ENCODE measurements at regions not wholly inside any gene's neighbourhood (a gene's known extent, or its start where the extent isn't known, plus 50 kb on each side); places are given as distances from the start of the nearest gene placed in this dataset.

DNA sequence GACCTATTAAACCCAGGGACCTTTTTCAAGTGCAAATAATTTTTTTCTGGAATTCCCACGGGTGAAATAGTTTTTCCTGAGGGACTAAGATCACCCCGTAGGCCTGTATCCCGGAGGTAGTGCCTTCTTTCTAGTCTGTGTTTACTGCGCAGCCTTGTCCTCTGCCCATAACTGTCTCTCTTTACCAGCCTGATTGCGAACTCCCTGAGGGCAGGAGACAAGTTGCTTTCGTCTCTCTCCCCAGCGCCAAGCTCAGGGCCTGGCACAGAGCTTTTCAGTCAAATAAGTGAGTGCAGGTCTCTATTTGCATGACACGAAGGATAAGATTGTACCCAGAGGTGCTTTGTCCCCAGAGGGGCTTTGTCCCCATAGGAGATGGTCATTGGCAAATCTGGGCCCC, 123.9 kb downstream of the DDX1 start:
- no peak overlapping the region for H3K27ac ChIP-seq
- no peak for DNase-seq (ENCODE audit: low read depth, low spot score)

DNA sequence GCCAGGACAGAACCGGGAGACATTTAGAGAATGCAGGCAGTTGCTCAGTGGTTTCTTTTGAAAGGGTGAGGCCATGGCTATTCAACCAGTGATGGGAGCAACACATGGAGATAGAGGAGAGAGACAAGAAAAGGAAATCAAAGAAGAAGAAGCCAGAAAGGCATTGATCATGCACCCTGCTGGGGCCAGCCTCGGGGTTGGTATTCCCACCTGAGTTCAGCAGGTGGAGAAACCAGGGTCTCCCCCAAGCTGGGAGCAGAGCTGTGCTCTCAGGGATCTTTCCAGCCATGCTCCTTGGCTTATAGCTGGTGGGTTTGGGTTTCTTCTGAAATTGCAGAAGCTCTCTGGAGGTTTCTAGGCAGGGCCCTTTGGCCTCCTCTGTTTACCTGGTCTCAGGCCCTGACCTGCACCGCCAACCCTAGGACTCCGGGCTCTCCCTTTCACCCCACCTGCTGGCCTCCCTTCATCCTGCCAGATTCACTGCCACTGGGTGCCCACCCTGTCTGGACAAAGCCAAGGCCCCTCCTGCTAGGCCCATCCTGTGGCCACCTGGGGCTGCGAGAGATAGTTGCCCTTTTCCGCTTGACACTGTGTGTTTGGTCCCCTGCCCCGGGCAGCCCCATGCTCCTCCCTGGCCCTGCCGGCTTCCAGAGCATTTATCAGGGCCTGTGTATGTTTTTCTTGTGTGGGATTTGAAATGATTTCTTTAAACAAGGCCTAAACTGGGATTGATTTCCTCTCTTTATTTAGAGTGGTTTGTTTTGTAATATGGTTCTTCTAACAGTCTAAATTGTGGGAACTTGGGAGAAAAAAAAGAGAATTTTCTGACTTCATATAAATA, 126.7 kb downstream of the DDX1 start:
- DNase-seq (ENCODE audit: low read depth, low spot score), result no peak
- no peak overlapping the region for H3K27ac ChIP-seq

DNA sequence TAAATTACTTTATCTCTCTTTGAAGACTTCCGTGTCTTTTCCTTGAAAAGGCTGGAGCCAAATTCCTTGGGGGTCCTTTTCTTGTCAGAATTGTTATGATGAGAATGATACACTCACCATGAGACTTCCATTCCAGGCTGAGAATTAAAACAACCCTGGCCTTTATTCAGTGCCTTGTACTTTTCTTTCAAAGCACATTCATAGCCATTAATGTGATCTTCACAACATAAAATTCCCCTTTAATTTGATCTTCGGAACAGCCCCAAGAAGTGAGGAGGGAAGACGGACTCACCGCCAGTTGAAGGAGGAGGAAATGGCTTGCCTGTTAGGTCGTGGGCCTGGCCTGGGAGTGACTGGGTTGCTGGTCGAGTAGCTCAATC, 127.3 kb downstream of the DDX1 start:
- no peak overlapping the region for H3K27ac ChIP-seq
- DNase-seq (ENCODE audit: low read depth, low spot score), result no peak

DNA sequence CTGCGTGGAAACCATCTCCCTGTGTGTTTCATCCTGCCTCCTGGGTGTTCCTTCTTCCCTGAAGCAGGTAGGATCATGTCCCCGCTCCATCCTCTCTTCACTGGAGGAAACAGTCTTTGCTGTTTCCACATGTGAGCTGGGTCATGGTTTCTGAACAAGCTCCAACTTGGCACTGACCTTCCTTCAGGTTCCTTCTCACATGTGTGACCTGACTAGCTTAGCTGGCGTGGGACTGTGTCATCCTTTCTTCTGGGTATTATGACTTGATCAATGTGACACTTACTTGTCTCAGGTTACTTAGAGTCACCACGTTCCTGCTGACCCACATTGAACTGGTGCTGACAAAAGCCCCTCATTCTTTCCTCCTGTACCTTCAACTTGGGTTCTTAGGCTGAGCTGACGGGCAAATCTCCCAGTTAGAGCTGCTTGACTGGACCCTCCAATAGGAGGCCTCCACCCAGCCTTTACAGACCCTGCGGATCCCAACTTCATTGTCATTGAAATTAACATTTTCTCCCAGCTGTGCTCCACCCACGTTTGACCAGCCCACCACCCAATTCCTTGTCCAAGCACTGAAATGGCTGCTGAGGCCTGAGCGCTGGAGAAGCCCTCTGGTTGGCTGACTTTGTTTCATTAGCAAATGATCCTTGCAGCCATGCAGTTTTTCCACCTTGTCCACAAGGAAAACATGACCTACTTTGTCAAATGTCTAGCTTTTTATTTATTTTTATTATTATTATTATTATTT, 128.1 kb downstream of the DDX1 start:
- no peak overlapping the region for H3K27ac ChIP-seq
- no peak for DNase-seq (ENCODE audit: low read depth, low spot score)

DNA sequence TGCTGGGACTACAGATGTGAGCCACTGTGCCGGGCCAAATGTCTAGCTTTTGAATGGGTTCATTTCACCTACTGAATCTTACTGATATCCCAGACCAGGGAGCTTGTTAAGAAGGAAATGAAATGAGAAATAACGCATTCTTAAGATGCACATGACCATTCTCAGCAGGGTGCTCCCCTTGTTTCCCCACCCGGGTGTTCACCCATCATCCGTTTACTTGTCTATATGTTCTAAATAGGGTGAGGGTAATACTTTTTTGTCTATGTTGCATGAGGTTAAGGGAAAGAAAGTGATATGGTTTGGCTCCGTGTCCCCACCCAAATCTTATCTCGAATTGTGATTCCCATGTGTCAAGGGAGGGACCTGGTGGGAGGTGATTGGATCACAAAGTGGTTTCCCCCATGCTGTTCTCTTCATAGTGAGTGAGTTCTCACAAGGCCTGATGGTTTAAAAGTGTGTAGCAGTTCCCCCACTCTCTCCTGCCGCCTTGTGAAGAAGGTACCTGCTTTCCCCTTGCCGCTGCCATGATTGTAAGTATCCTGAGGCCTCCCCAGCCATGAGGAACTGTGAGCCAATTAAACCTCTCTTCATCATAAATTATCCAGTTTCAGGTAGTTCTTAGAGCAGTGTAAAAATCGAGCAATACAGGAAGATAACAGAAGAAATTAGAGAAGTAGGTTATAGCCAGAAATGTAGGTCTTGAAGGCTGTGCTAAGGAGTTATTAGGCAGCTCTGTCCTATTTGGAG, 129.1 kb downstream of the DDX1 start:
- no peak for DNase-seq (ENCODE audit: low read depth, low spot score)

DNA sequence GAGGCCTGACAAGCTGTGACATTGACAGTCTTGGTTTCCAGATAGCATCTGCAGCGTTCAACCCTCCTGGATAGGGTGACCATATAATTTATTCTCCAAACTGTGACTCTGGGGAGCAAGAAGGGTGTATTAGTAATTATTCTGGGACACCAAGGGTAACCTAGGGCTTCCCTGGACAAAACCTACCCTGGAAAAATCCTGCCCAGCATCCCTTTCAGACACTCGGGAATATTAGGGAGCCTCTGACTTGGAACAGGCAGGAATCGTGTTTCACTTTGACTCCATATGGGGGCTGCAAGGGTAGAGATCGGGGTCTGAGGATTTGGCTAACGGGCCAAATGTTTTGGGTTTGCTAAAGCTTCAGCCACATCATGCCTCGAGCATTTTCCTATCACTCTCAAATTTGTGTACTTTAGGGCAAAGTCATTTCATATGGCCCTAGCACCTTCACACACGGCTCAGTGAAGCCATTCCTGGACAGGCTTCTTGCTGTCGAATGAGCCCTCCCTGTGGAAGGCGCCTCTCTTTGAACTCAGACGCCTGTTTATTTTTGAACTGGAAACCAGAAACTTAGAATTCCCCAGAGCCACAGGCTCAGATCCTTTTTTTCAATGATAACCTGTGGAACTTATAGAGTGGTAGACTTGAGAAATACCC, 129.9 kb downstream of the DDX1 start:
- H3K27ac ChIP-seq, result no peak overlapping the region
- no peak for DNase-seq (ENCODE audit: low read depth, low spot score)

More for the DNA sequence above, 129.1 kb downstream of the DDX1 start:
- no peak overlapping the region for H3K27ac ChIP-seq

DNA sequence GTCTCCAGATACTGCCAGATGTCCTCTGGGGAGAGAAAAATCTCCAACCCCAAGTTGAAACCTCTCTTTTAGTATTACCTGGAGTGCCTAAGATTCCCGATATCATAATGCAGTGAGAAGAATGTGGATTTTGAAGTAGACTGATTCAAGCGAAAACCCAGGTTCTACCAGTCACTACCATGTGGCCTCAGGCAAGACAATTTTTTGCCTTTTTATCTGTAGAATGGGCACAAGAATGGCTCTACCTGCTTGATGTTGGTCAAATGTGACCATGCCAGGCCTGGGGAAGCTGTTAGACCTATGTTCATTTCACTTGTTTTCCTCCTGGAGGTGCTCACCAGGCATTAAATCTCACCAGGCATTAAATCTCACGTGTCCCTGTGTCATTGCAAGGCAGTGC, 131.3 kb downstream of the DDX1 start:
- H3K27ac ChIP-seq, result no peak overlapping the region
- no peak for DNase-seq (ENCODE audit: low read depth, low spot score)

DNA sequence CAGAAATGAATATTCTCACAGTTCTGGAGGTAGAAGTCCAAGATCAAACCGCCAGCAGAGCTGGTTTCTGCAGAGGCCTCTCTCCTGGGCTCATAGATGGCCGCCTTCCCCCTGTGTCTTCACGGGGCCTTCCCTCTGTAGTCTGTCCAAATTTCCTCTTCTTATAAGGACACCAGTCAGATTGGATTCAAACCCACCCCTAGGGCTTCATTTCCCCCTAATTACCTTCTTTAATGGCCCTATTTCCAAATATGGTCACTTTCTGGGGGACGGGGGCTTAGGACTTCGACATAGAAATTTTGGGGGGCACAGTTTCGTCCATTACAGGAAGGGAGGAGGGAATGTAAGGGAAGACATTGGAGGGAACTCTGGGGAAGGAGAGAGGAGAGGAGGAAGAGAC, 132.6 kb downstream of the DDX1 start:
- no peak overlapping the region for H3K27ac ChIP-seq
- no peak for DNase-seq (ENCODE audit: low read depth, low spot score)

DNA sequence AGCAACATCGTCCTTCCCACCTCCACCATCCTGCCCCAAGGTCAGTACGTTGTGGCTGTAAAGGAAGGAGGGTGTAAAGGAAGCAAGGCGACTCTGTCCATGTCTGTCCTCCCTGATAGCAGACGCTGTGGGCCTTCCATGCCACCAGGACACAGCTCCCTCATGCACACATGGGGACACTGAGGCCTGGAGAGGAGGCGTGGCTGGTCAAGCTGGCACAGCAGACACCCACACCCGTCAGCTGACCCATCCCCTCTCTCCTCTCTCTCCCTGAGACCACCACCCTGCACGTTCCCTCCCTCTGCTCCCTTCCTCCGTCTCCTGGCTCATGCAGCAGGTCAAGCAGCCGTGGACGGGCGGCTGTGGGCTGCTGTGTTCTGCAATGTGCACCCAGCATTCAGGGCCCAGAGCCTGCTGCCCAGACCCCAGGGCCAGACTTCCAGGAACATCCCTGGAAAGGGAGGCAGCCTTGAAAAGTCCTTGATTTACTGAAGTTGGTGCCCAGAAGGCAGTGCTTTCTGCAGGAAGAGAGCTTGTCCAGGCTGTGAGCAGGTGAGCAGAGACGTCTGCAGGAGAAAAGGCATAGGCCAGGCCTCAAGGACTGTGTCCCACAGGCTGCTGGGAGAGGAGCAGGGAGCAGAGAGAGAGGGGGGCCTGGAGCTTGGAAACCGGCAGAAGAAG, 133.6 kb downstream of the DDX1 start:
- DNase-seq (ENCODE audit: low read depth, low spot score), result no peak
- H3K27ac ChIP-seq, result no peak overlapping the region

DNA sequence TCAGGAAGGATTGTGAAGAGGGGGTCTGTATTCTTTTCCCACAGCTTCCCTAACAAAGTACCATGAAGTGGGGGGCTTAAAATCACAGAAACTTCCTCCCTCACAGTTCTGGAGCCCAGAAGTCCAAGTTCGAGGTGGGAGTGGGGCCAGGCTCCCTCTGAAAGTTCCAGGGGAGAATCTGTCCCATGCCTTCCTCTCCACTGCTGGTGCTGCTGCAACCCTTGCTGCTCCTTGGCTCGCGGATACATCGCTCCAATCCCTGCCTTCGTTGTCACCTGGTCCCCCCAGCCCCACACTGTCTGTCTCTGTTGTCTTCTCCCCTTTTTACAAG, 134.1 kb downstream of the DDX1 start:
- DNase-seq (ENCODE audit: low read depth, low spot score), result no peak
- H3K27ac ChIP-seq, result no peak overlapping the region

DNA sequence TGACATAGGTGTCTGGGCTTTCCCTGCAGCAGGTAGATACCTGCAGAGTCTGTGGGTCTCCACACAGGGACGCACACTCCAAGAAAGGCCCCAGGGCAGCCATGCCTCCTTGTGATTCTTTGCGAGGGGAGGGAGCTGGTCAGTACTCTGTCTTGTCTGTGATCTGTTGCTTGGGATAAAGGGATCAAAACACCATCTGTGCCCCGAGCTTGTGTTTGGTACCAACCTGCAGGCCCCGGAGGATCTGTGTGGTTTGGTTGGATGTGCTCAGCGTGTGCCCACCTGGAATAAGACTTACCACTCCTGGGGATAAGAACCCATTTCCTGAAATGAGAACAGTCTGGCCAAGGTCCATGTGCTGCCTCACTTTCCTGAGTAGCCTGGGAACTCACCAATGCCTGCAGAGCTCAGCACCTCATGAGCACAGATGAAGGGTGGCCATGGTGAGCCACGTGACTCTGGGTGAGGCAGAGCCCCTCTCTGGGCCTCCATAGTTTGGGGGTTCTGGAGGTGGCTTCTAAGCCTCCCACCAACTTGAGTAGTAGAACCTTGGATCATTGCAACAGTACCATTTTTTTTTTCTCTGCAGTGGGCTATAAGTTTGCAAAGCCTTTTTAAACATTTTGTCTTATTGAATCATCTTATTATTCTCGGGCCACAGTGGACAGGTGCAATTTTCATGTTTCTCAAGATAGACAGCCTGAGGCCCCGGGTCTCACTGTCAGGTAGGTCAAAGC, 134.8 kb downstream of the DDX1 start:
- no peak overlapping the region for H3K27ac ChIP-seq
- no peak for DNase-seq (ENCODE audit: low read depth, low spot score)

DNA sequence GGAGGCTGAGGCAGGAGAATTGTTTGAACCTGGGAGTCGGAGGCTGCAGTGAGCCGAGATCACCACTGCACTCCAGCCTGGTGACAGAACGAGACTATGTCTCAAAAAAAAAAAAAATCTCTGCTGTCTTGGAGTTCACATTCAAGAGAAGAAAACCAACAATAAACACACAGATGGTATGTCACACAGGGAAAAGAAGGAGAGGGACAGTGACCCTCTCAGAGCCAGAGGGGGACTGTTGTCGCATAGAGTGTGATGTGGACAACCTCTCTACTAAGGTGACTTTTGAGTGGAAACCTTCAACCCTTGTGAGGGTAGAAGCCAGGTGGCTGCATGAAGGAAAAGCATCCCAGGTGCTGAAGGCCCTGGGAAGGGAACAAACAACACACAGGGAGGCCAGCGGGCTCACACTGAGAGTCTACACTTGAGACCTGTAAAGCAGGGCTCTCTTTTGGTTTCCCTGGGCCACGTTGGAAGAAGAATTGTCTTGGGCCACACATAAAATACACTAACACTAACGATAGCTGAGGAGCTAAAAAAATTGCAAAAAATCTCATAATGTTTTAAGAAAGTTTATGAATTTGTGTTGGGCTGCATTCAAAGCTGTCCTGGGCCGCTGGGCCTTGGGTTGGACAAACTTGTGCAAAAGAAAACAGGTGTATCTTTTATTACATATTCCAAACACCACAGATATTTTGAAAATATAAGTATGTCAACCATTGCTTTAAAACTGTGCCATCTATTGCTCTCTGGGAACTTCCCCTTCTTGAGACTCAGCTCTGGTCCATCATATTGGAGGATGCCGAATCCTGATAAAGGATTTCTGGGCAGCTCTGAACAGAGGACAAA, 136.0 kb downstream of the DDX1 start:
- DNase-seq (ENCODE audit: low read depth, low spot score), result no peak
- no peak overlapping the region for H3K27ac ChIP-seq

DNA sequence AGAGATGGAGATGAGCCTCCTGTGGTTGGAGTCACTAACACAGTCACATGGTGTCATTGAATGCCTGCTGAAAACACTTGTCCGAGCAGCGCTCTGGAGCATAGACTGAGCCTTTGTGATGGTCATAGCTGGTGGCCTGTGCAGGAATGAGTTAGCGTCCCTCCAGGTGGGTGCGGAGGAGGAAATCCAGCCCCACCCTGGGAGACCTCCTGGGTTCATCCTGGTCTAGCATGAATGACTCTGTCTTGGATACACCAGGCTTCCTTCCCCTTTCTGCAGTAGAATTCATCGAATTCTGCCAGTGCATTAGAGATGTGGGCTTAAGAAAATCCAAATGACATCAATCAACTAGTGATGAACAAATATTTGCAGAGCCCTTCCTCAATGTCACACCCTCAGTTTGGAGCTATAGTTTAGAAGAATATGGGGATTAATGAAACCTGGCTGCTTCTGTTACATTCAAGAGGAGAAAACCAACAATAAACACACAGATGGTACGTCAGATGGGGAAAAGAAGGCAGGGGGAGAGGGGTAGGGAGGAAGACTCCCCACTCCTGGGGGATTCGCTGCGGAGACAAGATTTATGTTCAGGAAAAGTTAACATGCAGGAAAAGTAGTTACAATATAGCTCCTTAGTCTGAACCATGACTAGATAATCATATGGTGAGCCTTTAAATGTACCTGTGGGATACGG, 136.7 kb downstream of the DDX1 start:
- no peak for DNase-seq (ENCODE audit: low read depth, low spot score)
- H3K27ac ChIP-seq, result no peak overlapping the region

DNA sequence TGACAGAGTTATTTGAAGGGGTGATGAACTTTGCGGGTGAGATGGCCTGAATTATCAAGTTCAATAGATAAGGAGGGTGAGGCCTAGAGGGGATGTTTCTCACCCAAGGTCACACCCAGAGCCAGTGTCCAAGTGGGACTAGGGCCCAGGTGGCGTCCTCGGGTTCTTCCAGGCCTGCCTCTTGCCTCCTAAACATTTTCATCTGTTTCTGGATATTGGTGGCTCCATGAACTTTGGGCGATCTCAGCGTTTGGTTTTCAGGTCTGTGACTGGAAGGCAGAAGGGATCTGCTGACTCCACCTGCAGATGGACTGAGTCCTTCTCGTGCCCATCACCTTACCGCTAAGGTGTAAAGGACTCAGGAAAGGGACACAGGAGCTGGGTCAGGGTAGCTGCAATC, 137.3 kb downstream of the DDX1 start:
- H3K27ac ChIP-seq, result no peak overlapping the region
- DNase-seq (ENCODE audit: low read depth, low spot score), result no peak

DNA sequence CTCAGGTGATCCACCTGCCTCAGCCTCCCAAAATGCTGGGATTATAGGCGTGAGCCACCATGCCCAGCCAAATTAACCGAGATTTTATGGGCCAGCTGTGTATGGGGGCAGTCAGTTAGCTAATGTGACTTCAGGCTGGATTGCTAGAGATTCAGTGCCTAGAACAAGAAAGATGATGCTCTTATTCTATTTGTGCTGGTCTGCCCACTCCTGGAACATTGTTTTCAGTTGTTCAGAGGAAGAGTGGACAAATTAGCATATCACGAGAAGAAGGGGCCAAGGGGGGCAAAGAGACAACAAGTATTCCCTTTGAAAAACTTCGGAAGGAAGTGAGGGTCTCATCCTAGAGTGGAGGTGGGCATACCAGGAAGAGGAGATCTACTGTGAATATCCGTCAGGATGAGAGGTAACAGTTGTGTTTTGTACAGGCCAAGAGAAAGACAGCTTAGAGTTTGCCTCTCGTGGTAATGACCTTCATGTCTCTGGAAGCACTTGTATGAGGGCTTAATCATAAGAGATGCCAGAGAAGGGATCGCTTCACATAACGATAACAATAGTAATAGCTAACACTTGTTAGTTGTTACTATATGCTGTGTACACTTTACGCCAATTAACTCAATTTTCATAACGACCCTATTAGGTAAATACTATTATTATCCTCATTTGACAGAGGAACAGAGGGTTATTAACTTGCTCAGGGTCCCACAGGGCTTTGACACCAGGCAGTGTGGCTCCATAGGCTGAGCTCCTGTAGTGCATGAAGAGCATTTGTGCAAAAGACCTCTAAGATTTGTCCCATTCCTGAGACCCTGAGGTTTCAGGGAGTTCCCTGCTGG, 138.3 kb downstream of the DDX1 start:
- no peak overlapping the region for H3K27ac ChIP-seq

DNA sequence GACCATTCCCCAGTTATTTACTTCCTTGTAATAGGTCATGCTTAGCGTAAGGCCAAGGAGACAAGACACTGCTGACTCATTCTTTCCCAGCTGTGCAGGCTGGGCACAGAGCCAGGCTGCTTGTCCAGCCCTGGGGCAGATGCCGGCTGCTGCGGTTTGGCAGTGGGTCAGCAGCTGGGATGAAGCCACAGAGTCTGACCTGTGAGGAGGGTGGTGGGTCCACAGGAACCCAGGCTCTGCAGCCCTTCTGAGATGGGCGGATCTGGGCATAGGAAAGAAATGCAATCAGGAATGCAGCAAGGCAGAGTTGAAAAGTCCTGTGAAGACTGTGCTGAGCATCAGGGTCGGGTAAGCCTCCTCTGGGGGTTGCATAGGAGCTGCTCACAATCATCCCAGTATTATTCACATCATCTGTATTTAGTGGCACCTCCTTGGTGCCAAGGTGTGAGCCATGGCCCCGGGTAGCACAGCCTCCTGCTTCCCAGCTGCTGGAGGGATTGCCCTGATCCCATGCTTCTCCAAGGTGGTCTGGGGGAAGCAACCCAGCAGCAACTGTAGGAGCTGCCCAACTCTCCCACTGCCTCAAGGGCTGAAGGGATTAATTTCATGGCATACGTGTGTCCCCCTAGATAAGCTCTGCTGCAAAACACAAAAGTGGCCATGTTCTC, 139.0 kb downstream of the DDX1 start:
- DNase-seq (ENCODE audit: low read depth, low spot score), result peak; percentile 51
- no peak overlapping the region for H3K27ac ChIP-seq

More for the DNA sequence above, 138.3 kb downstream of the DDX1 start:
- no peak for DNase-seq (ENCODE audit: low read depth, low spot score)
